NCI-H345 (cell line): ENCODE measurements at regions not wholly inside any gene's neighbourhood (a gene's known extent, or its start where the extent isn't known, plus 50 kb on each side); places are given as distances from the start of the nearest gene placed in this dataset.

Experiments used
- DNase-seq: peaks from one replicate; lab custom pipeline; 2025; lab: John Stamatoyannopoulos, UW

- DNase-seq, result no peak
These were observed 294.4 kb upstream of the CDH4 start for GRCh38 chr20:60957621-60958020.

- no peak for DNase-seq
These were observed 292.1 kb upstream of the CDH4 start for GRCh38 chr20:60959971-60960370.

- DNase-seq, result no peak
These were observed 291.6 kb upstream of the CDH4 start for GRCh38 chr20:60960500-60960899.

GRCh38 chr20:60961551-60961950, 290.5 kb upstream of the CDH4 start:
- DNase-seq, result no peak

GRCh38 chr20:60962367-60963045, 289.6 kb upstream of the CDH4 start:
- no peak for DNase-seq

GRCh38 chr20:60963146-60963545, 288.9 kb upstream of the CDH4 start:
- no peak for DNase-seq

GRCh38 chr20:60964911-60965310, 287.1 kb upstream of the CDH4 start:
- DNase-seq, result no peak

GRCh38 chr20:60966031-60966430, 286.0 kb upstream of the CDH4 start:
- no peak for DNase-seq

GRCh38 chr20:60966766-60967165, 285.3 kb upstream of the CDH4 start:
- no peak for DNase-seq

GRCh38 chr20:60967431-60968316, 284.4 kb upstream of the CDH4 start:
- no peak for DNase-seq

GRCh38 chr20:60968853-60969720, 283.0 kb upstream of the CDH4 start:
- DNase-seq, result no peak

GRCh38 chr20:60970601-60971000, 281.5 kb upstream of the CDH4 start:
- no peak for DNase-seq

GRCh38 chr20:60974022-60974421, 278.0 kb upstream of the CDH4 start:
- DNase-seq, result no peak

- DNase-seq, result no peak
These were observed 277.6 kb upstream of the CDH4 start for GRCh38 chr20:60974441-60974945.

- DNase-seq, result no peak
These were observed 275.9 kb upstream of the CDH4 start for GRCh38 chr20:60976139-60976538.

GRCh38 chr20:60976913-60977312, 275.1 kb upstream of the CDH4 start:
- DNase-seq, result no peak

- DNase-seq, result no peak
These were observed 274.2 kb upstream of the CDH4 start for GRCh38 chr20:60977901-60978300.

GRCh38 chr20:60984666-60985065, 267.4 kb upstream of the CDH4 start:
- no peak for DNase-seq

- no peak for DNase-seq
These were observed 265.4 kb upstream of the CDH4 start for GRCh38 chr20:60986506-60987156.

GRCh38 chr20:60990061-60990460, 262.0 kb upstream of the CDH4 start:
- no peak for DNase-seq

GRCh38 chr20:60990643-60991042, 261.4 kb upstream of the CDH4 start:
- DNase-seq, result no peak
